Endodermal cell (in vitro differentiated cells): ENCODE measurements at regions not wholly inside any gene's neighbourhood (a gene's known extent, or its start where the extent isn't known, plus 50 kb on each side); places are given as distances from the start of the nearest gene placed in this dataset.
"Not testable (repeated sequence)": the region's sequence is repeated elsewhere in the genome, so short reads cannot be mapped to it uniquely, and the experiment has no call there.

Source experiments
- DNase-seq: peaks from one replicate; pipeline ENCODE4 v3.0.0-alpha.2; 2017
- H3K27ac ChIP-seq: 2 replicates; pipeline ENCODE4 v1.5.1; 2013; ENCODE audit warnings: mild to moderate bottlenecking, low read depth, low read length, moderate library complexity
- H3K27me3 ChIP-seq: 2 replicates; pipeline ENCODE4 v1.6.1; 2013; ENCODE audit warnings: mild to moderate bottlenecking, low read length, moderate library complexity; ENCODE audit not compliant: insufficient read depth, control insufficient read depth, poor library complexity, severe bottlenecking
- H3K36me3 ChIP-seq: 2 replicates; pipeline ENCODE4 v1.7.0; 2013; ENCODE audit warnings: mild to moderate bottlenecking, low read length, moderate library complexity; ENCODE audit not compliant: control insufficient read depth, insufficient read depth
- H3K4me1 ChIP-seq: one replicate; pipeline ENCODE4 v1.7.0; 2013; ENCODE audit warnings: low read length; ENCODE audit not compliant: control insufficient read depth, insufficient read depth
- H3K4me3 ChIP-seq: 2 replicates; pipeline ENCODE4 v1.5.1; 2013; ENCODE audit warnings: mild to moderate bottlenecking, low read length, moderate library complexity
- H3K9ac ChIP-seq: 2 replicates; pipeline ENCODE4 v1.6.1; 2013; ENCODE audit warnings: mild to moderate bottlenecking, low read length, moderate library complexity; ENCODE audit not compliant: poor library complexity, severe bottlenecking; ENCODE audit errors: extremely low read depth
- H3K9me3 ChIP-seq: 2 replicates; pipeline ENCODE4 v1.6.1; 2013; ENCODE audit warnings: mild to moderate bottlenecking, low read length, moderate library complexity; ENCODE audit not compliant: control insufficient read depth
- H3K27ac Mint-ChIP-seq: 2 replicates; pipeline ENCODE4 v1.8.0; 2020; ENCODE audit warnings: mixed read lengths
- H3K27me3 Mint-ChIP-seq: 2 replicates; pipeline ENCODE4 v1.8.0; 2021; ENCODE audit warnings: mild to moderate bottlenecking, mixed read lengths; ENCODE audit not compliant: insufficient read depth
- H3K36me3 Mint-ChIP-seq: 2 replicates; pipeline ENCODE4 v1.8.0; 2020; ENCODE audit warnings: low read depth, mixed read lengths
- H3K4me1 Mint-ChIP-seq: 2 replicates; pipeline ENCODE4 v1.8.0; 2020; ENCODE audit warnings: mixed read lengths
- H3K4me3 Mint-ChIP-seq: 2 replicates; pipeline ENCODE4 v1.8.0; 2020; ENCODE audit warnings: mild to moderate bottlenecking, moderate library complexity, mixed read lengths
- H3K9me3 Mint-ChIP-seq: 2 replicates; pipeline ENCODE4 v1.8.0; 2020; ENCODE audit warnings: mild to moderate bottlenecking, mixed read lengths
- WGBS, 2 experiments: methylation state at CpG; one replicate each; pipeline versions ENCODE4 v1.1.5 to v1.1.7; 2013; ENCODE audit warnings: missing lambda C conversion rate in 2 of 2, mixed read lengths in 1 of 2; ENCODE audit not compliant: insufficient coverage in 1 of 2, insufficient read length in 1 of 2; 5-methylcytosine and 5-hydroxymethylcytosine counted together
- TF ChIP-seq, protein P1 (sequence below): fragments of 200-600 bp; sonication (generic); conservative IDR thresholded peaks from 2 replicates; pipeline ENCODE4 v1.5.0; 2021; ENCODE audit warnings: antibody characterized with exemption, mild to moderate bottlenecking

- H3K4me3 ChIP-seq: no peak overlapping the region
- H3K27ac Mint-ChIP-seq: no peak overlapping the region
- peaks cover 19% of the 10 kb centered on the region for H3K27me3 ChIP-seq
- no peaks in the 10 kb centered on the region for H3K4me1 ChIP-seq
- no peaks in the 10 kb centered on the region for H3K9me3 ChIP-seq
- H3K9ac ChIP-seq: no peak overlapping the region
- no peaks in the 10 kb centered on the region for H3K36me3 ChIP-seq
- H3K9me3 Mint-ChIP-seq: no peaks in the 10 kb centered on the region
- no peak for DNase-seq
- H3K36me3 Mint-ChIP-seq: no peaks in the 10 kb centered on the region
- peaks cover 3% of the 10 kb centered on the region for H3K4me1 Mint-ChIP-seq
- H3K27me3 Mint-ChIP-seq: peaks cover 8% of the 10 kb centered on the region
- no peak overlapping the region for H3K27ac ChIP-seq
- TF ChIP-seq, protein P1, sequence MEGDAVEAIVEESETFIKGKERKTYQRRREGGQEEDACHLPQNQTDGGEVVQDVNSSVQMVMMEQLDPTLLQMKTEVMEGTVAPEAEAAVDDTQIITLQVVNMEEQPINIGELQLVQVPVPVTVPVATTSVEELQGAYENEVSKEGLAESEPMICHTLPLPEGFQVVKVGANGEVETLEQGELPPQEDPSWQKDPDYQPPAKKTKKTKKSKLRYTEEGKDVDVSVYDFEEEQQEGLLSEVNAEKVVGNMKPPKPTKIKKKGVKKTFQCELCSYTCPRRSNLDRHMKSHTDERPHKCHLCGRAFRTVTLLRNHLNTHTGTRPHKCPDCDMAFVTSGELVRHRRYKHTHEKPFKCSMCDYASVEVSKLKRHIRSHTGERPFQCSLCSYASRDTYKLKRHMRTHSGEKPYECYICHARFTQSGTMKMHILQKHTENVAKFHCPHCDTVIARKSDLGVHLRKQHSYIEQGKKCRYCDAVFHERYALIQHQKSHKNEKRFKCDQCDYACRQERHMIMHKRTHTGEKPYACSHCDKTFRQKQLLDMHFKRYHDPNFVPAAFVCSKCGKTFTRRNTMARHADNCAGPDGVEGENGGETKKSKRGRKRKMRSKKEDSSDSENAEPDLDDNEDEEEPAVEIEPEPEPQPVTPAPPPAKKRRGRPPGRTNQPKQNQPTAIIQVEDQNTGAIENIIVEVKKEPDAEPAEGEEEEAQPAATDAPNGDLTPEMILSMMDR: no peak
- no peak overlapping the region for H3K4me3 Mint-ChIP-seq
These were observed 124.2 kb upstream of the SLC4A4 start for GRCh38 chr4:71214578-71214977.

- Histone ChIP-seq H3K4me3 (no peak overlapping the region), H3K27me3 (peaks cover 19% of the 10 kb centered on the region), H3K9me3 (no peaks in the 10 kb centered on the region), H3K27ac (no peak overlapping the region), H3K4me1 (no peaks in the 10 kb centered on the region), H3K36me3 (no peaks in the 10 kb centered on the region), H3K9ac (no peak overlapping the region)
- Mint-ChIP-seq H3K27me3 (peaks cover 8% of the 10 kb centered on the region), H3K4me3 (no peak overlapping the region), H3K9me3 (no peaks in the 10 kb centered on the region), H3K4me1 (peaks cover 3% of the 10 kb centered on the region), H3K27ac (no peak overlapping the region), H3K36me3 (no peaks in the 10 kb centered on the region)
- DNase-seq: no peak
- 89 to 97% methylated on average over 4 to 5 of the region's 5 CpGs for WGBS, 2 experiments
- TF ChIP-seq, protein P1: no peak
These were observed 122.4 kb upstream of the SLC4A4 start for GRCh38 chr4:71216316-71216959.

GRCh38 chr4:71217688-71218087 is 121.1 kb upstream of the SLC4A4 start:
- peaks cover 19% of the 10 kb centered on the region for H3K27me3 ChIP-seq
- no peaks in the 10 kb centered on the region for H3K36me3 ChIP-seq
- H3K4me1 ChIP-seq: no peaks in the 10 kb centered on the region
- peaks cover 3% of the 10 kb centered on the region for H3K4me1 Mint-ChIP-seq
- no peak overlapping the region for H3K4me3 ChIP-seq
- H3K27me3 Mint-ChIP-seq: peaks cover 8% of the 10 kb centered on the region
- no peak overlapping the region for H3K4me3 Mint-ChIP-seq
- H3K9me3 Mint-ChIP-seq: no peaks in the 10 kb centered on the region
- no peak overlapping the region for H3K9ac ChIP-seq
- DNase-seq: no peak
- no peaks in the 10 kb centered on the region for H3K9me3 ChIP-seq
- no peaks in the 10 kb centered on the region for H3K36me3 Mint-ChIP-seq
- no peak overlapping the region for H3K27ac ChIP-seq
- TF ChIP-seq, protein P1: no peak
- no peak overlapping the region for H3K27ac Mint-ChIP-seq

GRCh38 chr4:71220848-71221247 is 118.0 kb upstream of the SLC4A4 start:
- not testable (repeated sequence) for H3K9me3 ChIP-seq, H3K4me3 Mint-ChIP-seq, H3K27ac Mint-ChIP-seq, H3K9me3 Mint-ChIP-seq, H3K4me1 ChIP-seq, DNase-seq, H3K4me3 ChIP-seq, H3K36me3 Mint-ChIP-seq, H3K36me3 ChIP-seq, H3K9ac ChIP-seq, H3K4me1 Mint-ChIP-seq, H3K27me3 ChIP-seq, H3K27ac ChIP-seq, H3K27me3 Mint-ChIP-seq
- 81 to 91% methylated on average over 3 to 4 of the region's 4 CpGs for WGBS, 2 experiments
